Nephron progenitor cell (in vitro differentiated cells): ENCODE measurements at regions not wholly inside any gene's neighbourhood (a gene's known extent, or its start where the extent isn't known, plus 50 kb on each side); places are given as distances from the start of the nearest gene placed in this dataset.

ENCODE experiments used
- DNase-seq: peaks from one replicate; pipeline ENCODE4 v3.0.0; 2021
- H3K27ac Mint-ChIP-seq: 2 replicates; pipeline ENCODE4 v1.8.0; 2021; ENCODE audit warnings: mild to moderate bottlenecking, moderate library complexity, mixed read lengths
- H3K27me3 Mint-ChIP-seq: 2 replicates; pipeline ENCODE4 v1.8.0; 2021; ENCODE audit warnings: mild to moderate bottlenecking, low read depth, mixed read lengths; ENCODE audit not compliant: poor library complexity
- H3K36me3 Mint-ChIP-seq: 2 replicates; pipeline ENCODE4 v1.8.0; 2021; ENCODE audit warnings: low read depth, mixed read lengths
- H3K4me1 Mint-ChIP-seq: 2 replicates; pipeline ENCODE4 v1.8.0; 2021; ENCODE audit warnings: mixed read lengths
- H3K4me3 Mint-ChIP-seq: 2 replicates; pipeline ENCODE4 v1.8.0; 2021; ENCODE audit warnings: mild to moderate bottlenecking, moderate library complexity, mixed read lengths
- H3K9me3 Mint-ChIP-seq: 2 replicates; pipeline ENCODE4 v1.8.0; 2021; ENCODE audit warnings: mild to moderate bottlenecking, moderate library complexity, mixed read lengths
- TF ChIP-seq, protein P1 (sequence below): fragments of 200-600 bp; sonication (generic); IDR thresholded peaks from 2 replicates; pipeline ENCODE4 v1.5.0; 2021; ENCODE audit warnings: antibody characterized with exemption

- TF ChIP-seq, protein P1, sequence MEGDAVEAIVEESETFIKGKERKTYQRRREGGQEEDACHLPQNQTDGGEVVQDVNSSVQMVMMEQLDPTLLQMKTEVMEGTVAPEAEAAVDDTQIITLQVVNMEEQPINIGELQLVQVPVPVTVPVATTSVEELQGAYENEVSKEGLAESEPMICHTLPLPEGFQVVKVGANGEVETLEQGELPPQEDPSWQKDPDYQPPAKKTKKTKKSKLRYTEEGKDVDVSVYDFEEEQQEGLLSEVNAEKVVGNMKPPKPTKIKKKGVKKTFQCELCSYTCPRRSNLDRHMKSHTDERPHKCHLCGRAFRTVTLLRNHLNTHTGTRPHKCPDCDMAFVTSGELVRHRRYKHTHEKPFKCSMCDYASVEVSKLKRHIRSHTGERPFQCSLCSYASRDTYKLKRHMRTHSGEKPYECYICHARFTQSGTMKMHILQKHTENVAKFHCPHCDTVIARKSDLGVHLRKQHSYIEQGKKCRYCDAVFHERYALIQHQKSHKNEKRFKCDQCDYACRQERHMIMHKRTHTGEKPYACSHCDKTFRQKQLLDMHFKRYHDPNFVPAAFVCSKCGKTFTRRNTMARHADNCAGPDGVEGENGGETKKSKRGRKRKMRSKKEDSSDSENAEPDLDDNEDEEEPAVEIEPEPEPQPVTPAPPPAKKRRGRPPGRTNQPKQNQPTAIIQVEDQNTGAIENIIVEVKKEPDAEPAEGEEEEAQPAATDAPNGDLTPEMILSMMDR = no peak
- Mint-ChIP-seq H3K4me3 (no peak overlapping the region), H3K4me1 (peaks cover 6% of the 10 kb centered on the region), H3K27ac (no peak overlapping the region), H3K27me3 (peaks cover 26% of the 10 kb centered on the region), H3K36me3 (no peaks in the 10 kb centered on the region), H3K9me3 (no peaks in the 10 kb centered on the region)
- DNase-seq = peak; percentile 8
These were observed 50.0 kb downstream of the JAKMIP3 start for GRCh38 chr10:132115732-132116131.

- H3K27ac Mint-ChIP-seq = no peak overlapping the region
- no peak overlapping the region for H3K4me3 Mint-ChIP-seq
- H3K9me3 Mint-ChIP-seq = no peaks in the 10 kb centered on the region
- TF ChIP-seq, protein P1 = no peak
- peaks cover 26% of the 10 kb centered on the region for H3K27me3 Mint-ChIP-seq
- H3K36me3 Mint-ChIP-seq = no peaks in the 10 kb centered on the region
- no peak for DNase-seq
- peaks cover 5% of the 10 kb centered on the region for H3K4me1 Mint-ChIP-seq
These were observed 51.4 kb downstream of the JAKMIP3 start for GRCh38 chr10:132117146-132117545.

GRCh38 chr10:132117636-132118190, 52.0 kb downstream of the JAKMIP3 start:
- no peak for DNase-seq
- H3K4me1 Mint-ChIP-seq = peaks cover 5% of the 10 kb centered on the region
- no peaks in the 10 kb centered on the region for H3K36me3 Mint-ChIP-seq
- H3K27me3 Mint-ChIP-seq = peaks cover 20% of the 10 kb centered on the region
- no peaks in the 10 kb centered on the region for H3K9me3 Mint-ChIP-seq
- TF ChIP-seq, protein P1 = no peak
- no peak overlapping the region for H3K4me3 Mint-ChIP-seq
- H3K27ac Mint-ChIP-seq = peak overlapping the region; percentile 45

- H3K9me3 Mint-ChIP-seq = no peaks in the 10 kb centered on the region
- H3K4me1 Mint-ChIP-seq = peaks cover 5% of the 10 kb centered on the region
- no peak overlapping the region for H3K27ac Mint-ChIP-seq
- DNase-seq = no peak
- H3K36me3 Mint-ChIP-seq = no peaks in the 10 kb centered on the region
- no peak overlapping the region for H3K4me3 Mint-ChIP-seq
- TF ChIP-seq, protein P1 = no peak
- H3K27me3 Mint-ChIP-seq = peaks cover 17% of the 10 kb centered on the region
These were observed 52.6 kb downstream of the JAKMIP3 start for GRCh38 chr10:132118366-132118765.

GRCh38 chr10:132120200-132120599, 54.5 kb downstream of the JAKMIP3 start:
- Mint-ChIP-seq H3K36me3 (no peaks in the 10 kb centered on the region), H3K27me3 (peaks cover 23% of the 10 kb centered on the region), H3K4me3 (no peak overlapping the region)

More at GRCh38 chr10:132120200-132120599, 54.5 kb downstream of the JAKMIP3 start:
- H3K27ac Mint-ChIP-seq = no peak overlapping the region
- no peak for DNase-seq
- peaks cover 5% of the 10 kb centered on the region for H3K4me1 Mint-ChIP-seq
- no peaks in the 10 kb centered on the region for H3K9me3 Mint-ChIP-seq
- TF ChIP-seq, protein P1 = no peak
